Glutamatergic neuron (in vitro differentiated cells): ENCODE measurements at regions not wholly inside any gene's neighbourhood (a gene's known extent, or its start where the extent isn't known, plus 50 kb on each side); places are given as distances from the start of the nearest gene placed in this dataset.

Experiments used
- DNase-seq: peaks from one replicate; pipeline ENCODE4 v3.0.0; 2022
- H3K27ac Mint-ChIP-seq: one replicate; pipeline ENCODE4 v1.8.0; 2020; ENCODE audit warnings: mild to moderate bottlenecking, mixed read lengths, inconsistent platforms; ENCODE audit not compliant: unreplicated experiment
- H3K27me3 Mint-ChIP-seq: one replicate; pipeline ENCODE4 v1.8.0; 2020; ENCODE audit warnings: mild to moderate bottlenecking, moderate library complexity, mixed read lengths, inconsistent platforms; ENCODE audit not compliant: unreplicated experiment
- H3K36me3 Mint-ChIP-seq: one replicate; pipeline ENCODE4 v1.8.0; 2020; ENCODE audit warnings: mild to moderate bottlenecking, mixed read lengths, inconsistent platforms; ENCODE audit not compliant: unreplicated experiment
- H3K4me1 Mint-ChIP-seq: one replicate; pipeline ENCODE4 v1.8.0; 2020; ENCODE audit warnings: mild to moderate bottlenecking, low read depth, mixed read lengths, inconsistent platforms; ENCODE audit not compliant: unreplicated experiment
- H3K4me3 Mint-ChIP-seq: one replicate; pipeline ENCODE4 v1.8.0; 2020; ENCODE audit warnings: mild to moderate bottlenecking, mixed read lengths, inconsistent platforms; ENCODE audit not compliant: unreplicated experiment
- H3K9me3 Mint-ChIP-seq: one replicate; pipeline ENCODE4 v1.8.0; 2020; ENCODE audit warnings: mild to moderate bottlenecking, moderate library complexity, mixed read lengths, inconsistent platforms; ENCODE audit not compliant: unreplicated experiment
- CTCF ChIP-seq: fragments of 200-600 bp; sonication (generic); IDR thresholded peaks from one replicate; pipeline ENCODE4 v1.5.0; 2021; ENCODE audit not compliant: partially characterized antibody, unreplicated experiment

DNA sequence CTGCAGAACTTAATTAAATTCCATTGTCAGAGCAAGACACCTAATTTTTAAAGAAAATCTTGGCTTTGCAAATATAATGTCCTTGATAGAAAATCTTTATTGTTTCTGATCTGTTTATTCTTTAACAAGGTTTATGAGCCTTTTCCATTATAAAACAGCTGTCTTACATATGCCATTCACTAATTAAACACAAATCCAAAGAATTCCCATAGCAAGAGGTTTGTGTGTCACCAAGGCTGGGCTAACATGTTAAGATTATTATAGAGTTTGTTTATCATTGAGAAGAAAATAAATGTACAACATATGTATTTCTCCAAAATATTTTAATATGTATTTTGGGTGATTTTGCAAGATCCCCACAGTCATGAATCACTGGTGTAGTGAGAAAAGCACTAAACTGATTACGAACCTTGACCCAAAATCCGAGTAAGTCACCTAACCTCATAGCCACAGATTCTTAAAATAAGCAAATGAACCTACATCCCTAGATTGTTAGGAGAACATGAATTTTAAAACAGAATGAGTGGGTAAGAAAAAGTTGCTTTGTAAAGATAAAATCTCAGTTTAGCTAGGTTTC is 694.8 kb upstream of the INTU start:
- no peaks in the 10 kb centered on the region for H3K27me3 Mint-ChIP-seq
- no peak overlapping the region for H3K27ac Mint-ChIP-seq
- DNase-seq, result no peak
- H3K9me3 Mint-ChIP-seq, result no peaks in the 10 kb centered on the region
- no peak overlapping the region for H3K4me3 Mint-ChIP-seq
- no peaks in the 10 kb centered on the region for H3K36me3 Mint-ChIP-seq
- no peaks in the 10 kb centered on the region for H3K4me1 Mint-ChIP-seq
- TF ChIP-seq CTCF, result no peak

DNA sequence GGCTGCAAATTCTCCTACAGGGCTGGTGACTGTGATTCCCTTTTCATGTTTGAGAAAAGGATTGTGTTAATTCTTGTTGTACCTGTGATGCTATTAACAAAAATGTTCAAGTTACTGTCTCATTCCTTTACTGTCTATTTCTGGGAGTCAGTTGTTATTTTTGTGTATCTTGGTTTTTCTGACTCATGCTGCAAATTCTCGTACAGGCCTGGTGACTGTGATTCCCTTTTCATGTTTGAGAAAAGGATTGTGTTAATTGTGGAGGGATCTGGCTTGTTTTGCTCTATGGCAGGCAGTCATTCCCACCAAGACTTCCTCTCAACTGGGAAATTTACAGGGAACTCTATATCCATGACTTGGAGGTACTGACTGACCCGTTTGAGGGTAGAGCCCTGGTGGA is 693.4 kb upstream of the INTU start:
- no peaks in the 10 kb centered on the region for H3K36me3 Mint-ChIP-seq
- no peak for TF ChIP-seq CTCF
- H3K9me3 Mint-ChIP-seq, result no peaks in the 10 kb centered on the region
- no peaks in the 10 kb centered on the region for H3K4me1 Mint-ChIP-seq
- H3K27me3 Mint-ChIP-seq, result no peaks in the 10 kb centered on the region
- no peak overlapping the region for H3K4me3 Mint-ChIP-seq
- DNase-seq, result no peak
- H3K27ac Mint-ChIP-seq, result no peak overlapping the region

DNA sequence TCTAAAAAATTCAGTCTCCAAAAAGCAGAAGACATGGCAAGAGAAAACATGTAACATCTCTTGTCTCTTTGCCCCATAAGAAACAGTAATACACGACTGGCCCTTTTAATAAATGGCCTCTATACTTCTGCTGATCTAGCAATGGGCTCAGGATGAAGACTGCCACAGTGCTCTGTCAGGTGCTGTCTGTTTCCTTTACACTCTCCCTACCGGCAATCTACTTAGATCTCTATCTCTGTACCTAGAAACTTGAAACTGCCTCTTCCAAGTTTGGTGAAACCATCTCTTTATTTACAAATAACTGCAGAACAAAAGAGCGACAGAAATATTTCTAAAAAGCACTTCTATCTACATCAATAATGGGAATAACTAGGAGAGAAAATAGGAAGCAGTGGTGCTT is 685.2 kb upstream of the INTU start:
- Mint-ChIP-seq H3K9me3 (no peaks in the 10 kb centered on the region), H3K4me3 (no peak overlapping the region), H3K4me1 (no peaks in the 10 kb centered on the region), H3K36me3 (no peaks in the 10 kb centered on the region), H3K27ac (no peak overlapping the region), H3K27me3 (peaks cover 1% of the 10 kb centered on the region)
- DNase-seq, result no peak
- no peak for TF ChIP-seq CTCF

GRCh38 chr4:126954537-126955291 is 678.0 kb upstream of the INTU start:
- no peak overlapping the region for H3K27ac Mint-ChIP-seq
- DNase-seq, result no peak
- no peaks in the 10 kb centered on the region for H3K4me1 Mint-ChIP-seq
- no peak for TF ChIP-seq CTCF
- H3K4me3 Mint-ChIP-seq, result no peak overlapping the region
- no peaks in the 10 kb centered on the region for H3K9me3 Mint-ChIP-seq
- no peaks in the 10 kb centered on the region for H3K36me3 Mint-ChIP-seq
- no peaks in the 10 kb centered on the region for H3K27me3 Mint-ChIP-seq
